Neural cell (in vitro differentiated cells): ENCODE measurements at regions not wholly inside any gene's neighbourhood (a gene's known extent, or its start where the extent isn't known, plus 50 kb on each side); places are given as distances from the start of the nearest gene placed in this dataset.

Source experiments
- H2AFZ ChIP-seq: fragments of 200-600, 300-800 bp; sonication (generic), shearing (Covaris generic); 2 replicates; pipeline ENCODE4 v1.6.0; 2014; ENCODE audit warnings: low read depth, mild to moderate bottlenecking, antibody characterized with exemption, low read length, moderate library complexity
- H3F3A ChIP-seq: fragments of 200-600 bp; shearing (Covaris generic); 2 replicates; pipeline ENCODE4 v1.6.1; 2016; ENCODE audit warnings: mild to moderate bottlenecking, moderate library complexity, mixed read lengths, antibody characterized with exemption, low read length; ENCODE audit not compliant: insufficient read depth, poor library complexity, severe bottlenecking
- H3K27ac ChIP-seq: fragments of 200-600, 300-800 bp; sonication (generic), shearing (Covaris generic); 2 replicates; pipeline ENCODE4 v1.5.1; 2014; ENCODE audit warnings: mild to moderate bottlenecking, low read length, moderate library complexity
- H3K27me3 ChIP-seq: fragments of 300-800, 200-600 bp; sonication (generic), shearing (Covaris generic); 2 replicates; pipeline ENCODE4 v1.6.0; 2014; ENCODE audit warnings: mild to moderate bottlenecking, low read depth, low read length, moderate library complexity; ENCODE audit not compliant: insufficient read depth
- H3K36me3 ChIP-seq: fragments of 300-800, 200-600 bp; sonication (generic), shearing (Covaris generic); 2 replicates; pipeline ENCODE4 v1.5.1; 2014; ENCODE audit warnings: mild to moderate bottlenecking, antibody characterized with exemption, low read length, moderate library complexity; ENCODE audit not compliant: insufficient read depth
- H3K4me2 ChIP-seq: fragments of 300-800, 200-600 bp; sonication (generic), shearing (Covaris generic); 2 replicates; pipeline ENCODE4 v1.6.0; 2014; ENCODE audit warnings: mild to moderate bottlenecking, low read length
- H3K4me3 ChIP-seq: fragments of 300-800, 200-600 bp; sonication (generic), shearing (Covaris generic); 2 replicates; pipeline ENCODE4 v1.5.1; 2014; ENCODE audit warnings: mild to moderate bottlenecking, low read length, moderate library complexity
- H3K79me2 ChIP-seq: fragments of 200-600 bp; shearing (Covaris generic); replicated peaks from 2 replicates; pipeline ENCODE4 v1.6.0; 2014; ENCODE audit warnings: mild to moderate bottlenecking, low read length, moderate library complexity; ENCODE audit not compliant: insufficient read depth
- H3K9ac ChIP-seq: fragments of 300-800, 200-600 bp; sonication (generic), shearing (Covaris generic); 2 replicates; pipeline ENCODE4 v1.6.1; 2016; ENCODE audit warnings: mild to moderate bottlenecking, low read length, mixed read lengths
- H3K9me2 ChIP-seq: fragments of 200-600 bp; shearing (Covaris generic); 2 replicates; pipeline ENCODE4 v1.6.1; 2016; ENCODE audit warnings: mild to moderate bottlenecking, low read length, mixed read lengths; ENCODE audit not compliant: insufficient read depth
- H3K9me3 ChIP-seq: fragments of 200-600, 300-800 bp; sonication (generic), shearing (Covaris generic); 2 replicates; pipeline ENCODE4 v1.6.1; 2016; ENCODE audit warnings: mild to moderate bottlenecking, mixed run types, low read length, moderate library complexity, mixed read lengths
- H4K20me1 ChIP-seq: fragments of 200-600 bp; shearing (Covaris generic); 2 replicates; pipeline ENCODE4 v1.6.1; 2016; ENCODE audit warnings: mild to moderate bottlenecking, mixed run types; ENCODE audit not compliant: insufficient read depth
- EP300 ChIP-seq: fragments of 450-650 bp; conservative IDR thresholded peaks from 2 replicates; pipeline ENCODE4 v1.6.1; 2014; ENCODE audit warnings: antibody characterized with exemption, mild to moderate bottlenecking, moderate library complexity; ENCODE audit not compliant: poor library complexity, severe bottlenecking
- EZH2 ChIP-seq: fragments of 200-600, 300-800 bp; shearing (Covaris generic), sonication (generic); IDR thresholded peaks from 2 replicates; pipeline ENCODE4 v1.6.1; 2014; ENCODE audit warnings: antibody characterized with exemption, low read length, borderline replicate concordance, mild to moderate bottlenecking; ENCODE audit not compliant: insufficient read depth, poor library complexity, severe bottlenecking
- MXI1 ChIP-seq: fragments of 450-650 bp; conservative IDR thresholded peaks from 2 replicates; pipeline ENCODE4 v1.6.1; 2014; ENCODE audit warnings: antibody characterized with exemption, mild to moderate bottlenecking; ENCODE audit not compliant: poor library complexity, severe bottlenecking
- POLR2AphosphoS5 ChIP-seq: IDR thresholded peaks from 2 replicates; pipeline ENCODE4 v1.6.1; 2012
- RAD21 ChIP-seq: fragments of 450-650 bp; conservative IDR thresholded peaks from 2 replicates; pipeline ENCODE4 v1.6.1; 2014; ENCODE audit warnings: antibody characterized with exemption, mild to moderate bottlenecking, moderate library complexity
- SMC3 ChIP-seq: fragments of 450-650 bp; conservative IDR thresholded peaks from 2 replicates; pipeline ENCODE4 v1.6.1; 2014; ENCODE audit warnings: antibody characterized with exemption, mild to moderate bottlenecking, moderate library complexity; ENCODE audit not compliant: poor library complexity
- TAF1 ChIP-seq: IDR thresholded peaks from 2 replicates; pipeline ENCODE4 v1.6.1; 2012; ENCODE audit warnings: low read depth
- TF ChIP-seq, protein P1 (sequence below): IDR thresholded peaks from 2 replicates; pipeline ENCODE4 v1.6.1; 2012; ENCODE audit warnings: borderline replicate concordance
- TF ChIP-seq, protein P2 (sequence below): fragments of 450-650 bp; IDR thresholded peaks from 2 replicates; pipeline ENCODE4 v1.5.1; 2014; ENCODE audit warnings: antibody characterized with exemption, mild to moderate bottlenecking, moderate library complexity; ENCODE audit not compliant: poor library complexity, severe bottlenecking

DNA sequence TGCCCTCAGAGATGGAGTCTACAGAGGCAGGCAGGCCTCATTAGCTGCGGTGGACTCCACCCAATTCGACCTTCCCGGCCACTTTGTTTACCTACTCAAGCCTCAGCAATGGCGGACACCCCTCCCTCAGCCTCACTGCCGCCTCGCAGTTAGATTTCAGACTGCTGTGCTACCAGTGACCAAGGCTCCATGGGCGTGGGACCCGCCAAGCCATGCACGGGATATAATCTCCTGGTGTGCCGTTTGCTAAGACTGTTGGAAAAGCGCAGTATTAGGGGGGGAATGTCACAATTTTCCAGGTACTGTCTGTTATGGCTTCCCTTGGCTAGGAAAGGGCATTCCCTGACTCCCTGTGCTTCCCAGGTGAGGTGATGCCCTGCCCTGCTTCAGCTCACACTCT is 252.3 kb downstream of the ARL4A start:
- Histone ChIP-seq H3F3A (no peaks in the 10 kb centered on the region), H3K4me2 (no peak overlapping the region), H3K79me2 (no peaks in the 10 kb centered on the region), H3K9me3 (no peaks in the 10 kb centered on the region), H3K27me3 (no peaks in the 10 kb centered on the region), H4K20me1 (no peaks in the 10 kb centered on the region), H3K27ac (no peak overlapping the region), H3K9ac (no peak overlapping the region), H2AFZ (no peak overlapping the region), H3K9me2 (no peaks in the 10 kb centered on the region), H3K36me3 (no peaks in the 10 kb centered on the region), H3K4me3 (no peak overlapping the region)
- TF ChIP-seq RAD21 (no peak), EZH2 (no peak), POLR2AphosphoS5 (no peak), SMC3 (no peak), EP300 (no peak), TAF1 (no peak), MXI1 (no peak)
- TF ChIP-seq, protein P1, sequence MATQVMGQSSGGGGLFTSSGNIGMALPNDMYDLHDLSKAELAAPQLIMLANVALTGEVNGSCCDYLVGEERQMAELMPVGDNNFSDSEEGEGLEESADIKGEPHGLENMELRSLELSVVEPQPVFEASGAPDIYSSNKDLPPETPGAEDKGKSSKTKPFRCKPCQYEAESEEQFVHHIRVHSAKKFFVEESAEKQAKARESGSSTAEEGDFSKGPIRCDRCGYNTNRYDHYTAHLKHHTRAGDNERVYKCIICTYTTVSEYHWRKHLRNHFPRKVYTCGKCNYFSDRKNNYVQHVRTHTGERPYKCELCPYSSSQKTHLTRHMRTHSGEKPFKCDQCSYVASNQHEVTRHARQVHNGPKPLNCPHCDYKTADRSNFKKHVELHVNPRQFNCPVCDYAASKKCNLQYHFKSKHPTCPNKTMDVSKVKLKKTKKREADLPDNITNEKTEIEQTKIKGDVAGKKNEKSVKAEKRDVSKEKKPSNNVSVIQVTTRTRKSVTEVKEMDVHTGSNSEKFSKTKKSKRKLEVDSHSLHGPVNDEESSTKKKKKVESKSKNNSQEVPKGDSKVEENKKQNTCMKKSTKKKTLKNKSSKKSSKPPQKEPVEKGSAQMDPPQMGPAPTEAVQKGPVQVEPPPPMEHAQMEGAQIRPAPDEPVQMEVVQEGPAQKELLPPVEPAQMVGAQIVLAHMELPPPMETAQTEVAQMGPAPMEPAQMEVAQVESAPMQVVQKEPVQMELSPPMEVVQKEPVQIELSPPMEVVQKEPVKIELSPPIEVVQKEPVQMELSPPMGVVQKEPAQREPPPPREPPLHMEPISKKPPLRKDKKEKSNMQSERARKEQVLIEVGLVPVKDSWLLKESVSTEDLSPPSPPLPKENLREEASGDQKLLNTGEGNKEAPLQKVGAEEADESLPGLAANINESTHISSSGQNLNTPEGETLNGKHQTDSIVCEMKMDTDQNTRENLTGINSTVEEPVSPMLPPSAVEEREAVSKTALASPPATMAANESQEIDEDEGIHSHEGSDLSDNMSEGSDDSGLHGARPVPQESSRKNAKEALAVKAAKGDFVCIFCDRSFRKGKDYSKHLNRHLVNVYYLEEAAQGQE: no peak
- TF ChIP-seq, protein P2, sequence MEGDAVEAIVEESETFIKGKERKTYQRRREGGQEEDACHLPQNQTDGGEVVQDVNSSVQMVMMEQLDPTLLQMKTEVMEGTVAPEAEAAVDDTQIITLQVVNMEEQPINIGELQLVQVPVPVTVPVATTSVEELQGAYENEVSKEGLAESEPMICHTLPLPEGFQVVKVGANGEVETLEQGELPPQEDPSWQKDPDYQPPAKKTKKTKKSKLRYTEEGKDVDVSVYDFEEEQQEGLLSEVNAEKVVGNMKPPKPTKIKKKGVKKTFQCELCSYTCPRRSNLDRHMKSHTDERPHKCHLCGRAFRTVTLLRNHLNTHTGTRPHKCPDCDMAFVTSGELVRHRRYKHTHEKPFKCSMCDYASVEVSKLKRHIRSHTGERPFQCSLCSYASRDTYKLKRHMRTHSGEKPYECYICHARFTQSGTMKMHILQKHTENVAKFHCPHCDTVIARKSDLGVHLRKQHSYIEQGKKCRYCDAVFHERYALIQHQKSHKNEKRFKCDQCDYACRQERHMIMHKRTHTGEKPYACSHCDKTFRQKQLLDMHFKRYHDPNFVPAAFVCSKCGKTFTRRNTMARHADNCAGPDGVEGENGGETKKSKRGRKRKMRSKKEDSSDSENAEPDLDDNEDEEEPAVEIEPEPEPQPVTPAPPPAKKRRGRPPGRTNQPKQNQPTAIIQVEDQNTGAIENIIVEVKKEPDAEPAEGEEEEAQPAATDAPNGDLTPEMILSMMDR: no peak

DNA sequence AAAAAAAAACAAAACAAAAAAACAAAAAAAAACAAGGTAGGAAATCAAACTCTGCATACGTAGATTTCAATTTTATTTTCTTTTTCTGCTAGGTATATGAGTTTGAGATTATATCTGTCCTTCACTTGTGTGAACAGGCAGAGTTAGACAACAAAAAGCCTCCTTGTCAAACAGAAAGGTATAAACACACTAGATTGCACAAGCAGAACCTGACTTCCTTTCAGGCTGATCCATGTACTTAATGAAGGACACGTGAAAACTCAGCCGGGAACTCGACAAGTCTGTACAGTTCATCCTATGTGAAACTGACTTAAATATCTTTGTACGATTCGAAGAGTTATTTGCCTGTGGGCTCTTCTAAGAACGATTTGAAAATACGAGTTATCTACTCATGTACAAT is 254.1 kb downstream of the ARL4A start:
- Histone ChIP-seq H3K9me2 (no peaks in the 10 kb centered on the region), H3K79me2 (no peaks in the 10 kb centered on the region), H3K36me3 (no peaks in the 10 kb centered on the region), H2AFZ (no peak overlapping the region), H3K27me3 (no peaks in the 10 kb centered on the region), H3K9ac (no peak overlapping the region), H4K20me1 (no peaks in the 10 kb centered on the region), H3K4me2 (no peak overlapping the region), H3K4me3 (no peak overlapping the region), H3K9me3 (no peaks in the 10 kb centered on the region), H3K27ac (no peak overlapping the region), H3F3A (no peaks in the 10 kb centered on the region)
- no peak for TF ChIP-seq TAF1

DNA sequence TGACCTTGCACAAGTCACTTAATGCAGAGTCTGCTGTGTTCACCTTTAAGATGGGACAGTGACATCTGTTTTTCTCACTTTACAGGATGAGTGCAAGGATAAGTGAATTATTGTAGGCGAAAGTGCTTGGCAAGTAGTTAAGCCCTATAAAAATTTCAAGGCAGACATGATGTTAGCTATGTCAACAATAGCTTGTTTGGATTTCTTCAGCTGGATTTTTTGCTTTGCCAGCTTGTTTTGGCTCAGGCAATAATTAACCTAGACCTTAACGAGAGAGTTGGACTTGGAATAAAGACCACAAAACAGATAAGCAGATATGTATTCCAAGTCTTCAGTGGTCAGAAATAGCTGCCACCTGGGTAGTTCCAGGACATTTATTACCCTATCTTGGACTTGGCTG is 255.2 kb downstream of the ARL4A start:
- no peaks in the 10 kb centered on the region for H3K36me3 ChIP-seq
- no peaks in the 10 kb centered on the region for H3F3A ChIP-seq
- H3K79me2 ChIP-seq: no peaks in the 10 kb centered on the region
- H4K20me1 ChIP-seq: no peaks in the 10 kb centered on the region
- no peak overlapping the region for H3K4me3 ChIP-seq
- no peaks in the 10 kb centered on the region for H3K27me3 ChIP-seq
- H3K9me2 ChIP-seq: no peaks in the 10 kb centered on the region
- no peak for TF ChIP-seq EP300
- TF ChIP-seq, protein P1: no peak
- TF ChIP-seq EZH2: no peak
- no peak for TF ChIP-seq MXI1
- no peak for TF ChIP-seq POLR2AphosphoS5
- no peak for TF ChIP-seq TAF1
- H2AFZ ChIP-seq: no peak overlapping the region
- H3K27ac ChIP-seq: no peak overlapping the region
- no peaks in the 10 kb centered on the region for H3K9me3 ChIP-seq
- no peak overlapping the region for H3K9ac ChIP-seq
- H3K4me2 ChIP-seq: no peak overlapping the region
